OCI-LY7 (cell line): ENCODE measurements at regions not wholly inside any gene's neighbourhood (a gene's known extent, or its start where the extent isn't known, plus 50 kb on each side); places are given as distances from the start of the nearest gene placed in this dataset.
A peak's percentile ranks its signal among the peaks of the same experiment; 100 is the strongest.

ENCODE experiments used
- BruUV-seq: library from RNA; stranded (reverse); fragments of 400-500 nt; replicated peaks from 2 replicates; lab custom pipeline; 2021; lab: Mats Ljungman, UMichigan
- CTCF ChIA-PET: fragments of 300-600 bp; sonication (Branson Sonifier 250); formaldehyde crosslinking; loops from one replicate; lab custom pipeline; 2022; ENCODE audit warnings: antibody characterized with exemption; ENCODE audit not compliant: unreplicated experiment; lab: Charles Lee
- POLR2A ChIA-PET: fragments of 300-600 bp; sonication (Branson Sonifier 250); formaldehyde crosslinking; loops from one replicate; lab custom pipeline; 2022; ENCODE audit warnings: antibody characterized with exemption; lab: Charles Lee
- DNase-seq: peaks from one replicate; pipeline ENCODE4 v3.0.0-alpha.2; 2015; ENCODE audit warnings: low spot score
- H2AFZ ChIP-seq: fragments of 200-600 bp; sonication (generic), shearing (Covaris generic); 2 replicates; pipeline ENCODE4 v1.6.1; 2014; ENCODE audit warnings: mild to moderate bottlenecking, antibody characterized with exemption, low read length, moderate library complexity
- H3K27ac ChIP-seq: fragments of 200-600 bp; sonication (generic); 2 replicates; pipeline ENCODE4 v1.5.1; 2014; ENCODE audit warnings: mixed run types, low read depth, mild to moderate bottlenecking, moderate library complexity, low read length, inconsistent platforms; ENCODE audit not compliant: poor library complexity, severe bottlenecking
- H3K36me3 ChIP-seq: fragments of 200-600 bp; sonication (generic); 2 replicates; pipeline ENCODE4 v1.6.1; 2014; ENCODE audit warnings: mild to moderate bottlenecking, antibody characterized with exemption, low read length, moderate library complexity, mixed read lengths; ENCODE audit not compliant: insufficient read depth
- H3K4me1 ChIP-seq: fragments of 200-600 bp; sonication (generic); 2 replicates; pipeline ENCODE4 v1.5.1; 2014; ENCODE audit warnings: mild to moderate bottlenecking, low read length; ENCODE audit not compliant: insufficient read depth, poor library complexity, severe bottlenecking
- H3K4me2 ChIP-seq: fragments of 200-600 bp; sonication (generic); 2 replicates; pipeline ENCODE4 v1.6.1; 2014; ENCODE audit warnings: mild to moderate bottlenecking, low read length
- H3K4me3 ChIP-seq: fragments of 200-600 bp; sonication (generic); 2 replicates; pipeline ENCODE4 v1.5.1; 2014; ENCODE audit warnings: mild to moderate bottlenecking, low read depth, low read length; ENCODE audit not compliant: poor library complexity, severe bottlenecking
- H3K79me2 ChIP-seq: fragments of 200-600 bp; sonication (generic); 2 replicates; pipeline ENCODE4 v1.6.1; 2016; ENCODE audit warnings: low read depth, mild to moderate bottlenecking, low read length, moderate library complexity, mixed read lengths; ENCODE audit not compliant: insufficient read depth
- H3K9me2 ChIP-seq: fragments of 200-600 bp; sonication (generic); 2 replicates; pipeline ENCODE4 v1.6.1; 2016; ENCODE audit warnings: mild to moderate bottlenecking, low read length, mixed read lengths; ENCODE audit not compliant: insufficient read depth
- H3K9me3 ChIP-seq: fragments of 200-600 bp; sonication (generic); 2 replicates; pipeline ENCODE4 v1.6.1; 2014; ENCODE audit warnings: mild to moderate bottlenecking, mixed run types, low read length, mixed read lengths
- H4K20me1 ChIP-seq: fragments of 200-600 bp; sonication (generic); 2 replicates; pipeline ENCODE4 v1.6.1; 2014; ENCODE audit warnings: mild to moderate bottlenecking, antibody characterized with exemption, low read length, moderate library complexity, mixed read lengths; ENCODE audit not compliant: insufficient read depth
- EZH2phosphoT487 ChIP-seq: fragments of 200-600 bp; sonication (generic); IDR thresholded peaks from 2 replicates; pipeline ENCODE4 v1.6.1; 2018; ENCODE audit warnings: low read depth, borderline replicate concordance, mild to moderate bottlenecking, mixed run types, antibody characterized with exemption, low read length, moderate library complexity, mixed read lengths
- intact Hi-C: fragments of 100-400 bp; cut with micrococcal nuclease; formaldehyde crosslinking; loops from one replicate; pipeline ENCODE4 v1.10.0; 2022; ENCODE audit not compliant: unreplicated experiment
- TF ChIP-seq, protein P1 (sequence below): fragments of 200-600 bp; sonication (generic); conservative IDR thresholded peaks from 2 replicates; pipeline ENCODE4 v1.5.1; 2014; ENCODE audit warnings: mild to moderate bottlenecking, antibody characterized with exemption, low read length, moderate library complexity, mixed read lengths

- ChIA-PET CTCF (no interaction called here), POLR2A (interaction anchor here (0.5 to 1.5 kb wide), 6 partner anchors 12 to 476 kb away, joined by 4 to 6 read pairs (median 4); no protein-coding TSS in a partner anchor)
- no peaks in the 10 kb centered on the region for H3K36me3 ChIP-seq
- DNase-seq = no peak
- TF ChIP-seq, protein P1, sequence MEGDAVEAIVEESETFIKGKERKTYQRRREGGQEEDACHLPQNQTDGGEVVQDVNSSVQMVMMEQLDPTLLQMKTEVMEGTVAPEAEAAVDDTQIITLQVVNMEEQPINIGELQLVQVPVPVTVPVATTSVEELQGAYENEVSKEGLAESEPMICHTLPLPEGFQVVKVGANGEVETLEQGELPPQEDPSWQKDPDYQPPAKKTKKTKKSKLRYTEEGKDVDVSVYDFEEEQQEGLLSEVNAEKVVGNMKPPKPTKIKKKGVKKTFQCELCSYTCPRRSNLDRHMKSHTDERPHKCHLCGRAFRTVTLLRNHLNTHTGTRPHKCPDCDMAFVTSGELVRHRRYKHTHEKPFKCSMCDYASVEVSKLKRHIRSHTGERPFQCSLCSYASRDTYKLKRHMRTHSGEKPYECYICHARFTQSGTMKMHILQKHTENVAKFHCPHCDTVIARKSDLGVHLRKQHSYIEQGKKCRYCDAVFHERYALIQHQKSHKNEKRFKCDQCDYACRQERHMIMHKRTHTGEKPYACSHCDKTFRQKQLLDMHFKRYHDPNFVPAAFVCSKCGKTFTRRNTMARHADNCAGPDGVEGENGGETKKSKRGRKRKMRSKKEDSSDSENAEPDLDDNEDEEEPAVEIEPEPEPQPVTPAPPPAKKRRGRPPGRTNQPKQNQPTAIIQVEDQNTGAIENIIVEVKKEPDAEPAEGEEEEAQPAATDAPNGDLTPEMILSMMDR = no peak
- TF ChIP-seq EZH2phosphoT487 = no peak
- no peaks in the 10 kb centered on the region for H3K9me2 ChIP-seq
- H3K9me3 ChIP-seq = no peaks in the 10 kb centered on the region
- peaks cover 7% of the 10 kb centered on the region for H3K4me1 ChIP-seq
- H3K27ac ChIP-seq = no peak overlapping the region
- no peaks in the 10 kb centered on the region for H4K20me1 ChIP-seq
- intact Hi-C loops = no loop called here
- H3K79me2 ChIP-seq = no peaks in the 10 kb centered on the region
- no peak overlapping the region for H3K4me2 ChIP-seq
- no peak overlapping the region for H3K4me3 ChIP-seq
- H2AFZ ChIP-seq = no peak overlapping the region
- no TSS peak for BruUV-seq
Observed at GRCh38 chr5:19172926-19173470, 815.0 kb downstream of the CDH18 start.

DNA sequence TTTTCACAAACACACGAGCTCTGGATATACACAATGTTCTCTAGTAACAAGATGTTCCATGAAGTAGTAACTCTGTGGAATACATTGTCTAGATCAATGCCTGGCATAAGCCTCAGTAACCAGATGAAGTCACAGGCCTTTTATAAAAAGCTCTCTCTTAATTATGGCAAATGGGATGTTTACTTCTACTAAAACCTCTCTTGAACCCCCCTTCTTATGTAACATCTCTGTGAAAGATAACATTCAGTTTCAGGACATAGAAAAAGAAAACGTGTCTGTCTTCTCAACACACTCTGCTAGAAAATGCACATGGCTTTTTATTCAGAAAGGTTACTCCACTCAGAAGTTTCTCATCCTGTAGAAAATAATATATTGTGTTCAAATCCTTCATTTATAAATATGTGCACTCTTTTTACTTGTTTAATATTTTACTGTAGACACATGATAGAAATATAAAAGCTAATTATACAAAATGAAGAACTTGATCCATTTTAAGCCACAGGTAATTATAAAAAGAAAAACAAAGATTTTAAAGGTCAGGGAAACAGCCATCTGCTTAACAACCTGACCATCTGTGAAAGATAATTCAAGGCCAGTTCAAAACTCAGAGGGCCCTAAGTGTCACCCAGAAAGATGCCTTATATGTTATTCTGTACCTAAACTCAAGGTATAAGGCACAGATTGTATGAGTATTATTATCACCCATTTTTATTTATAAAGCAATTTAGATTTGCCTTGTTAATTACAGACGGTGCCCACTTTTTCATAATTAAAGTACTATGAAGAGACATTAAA, 812.0 kb downstream of the CDH18 start:
- no peaks in the 10 kb centered on the region for H3K9me2 ChIP-seq
- TF ChIP-seq EZH2phosphoT487 = no peak
- TF ChIP-seq, protein P1 = no peak
- H3K27ac ChIP-seq = no peak overlapping the region
- H2AFZ ChIP-seq = peak overlapping the region; percentile 81
- H3K4me3 ChIP-seq = no peak overlapping the region
- intact Hi-C loops = no loop called here
- POLR2A ChIA-PET = interaction anchor here (1.3 kb wide), 1 partner anchor 15 kb away, joined by 3 read pairs; no protein-coding TSS in a partner anchor
- no peaks in the 10 kb centered on the region for H3K9me3 ChIP-seq
- peaks cover 15% of the 10 kb centered on the region for H3K4me1 ChIP-seq
- no peaks in the 10 kb centered on the region for H4K20me1 ChIP-seq
- H3K79me2 ChIP-seq = no peaks in the 10 kb centered on the region
- CTCF ChIA-PET = no interaction called here
- no TSS peak for BruUV-seq
- no peak overlapping the region for H3K4me2 ChIP-seq
- no peaks in the 10 kb centered on the region for H3K36me3 ChIP-seq
- DNase-seq = no peak

GRCh38 chr5:19179571-19179970, 808.4 kb downstream of the CDH18 start:
- POLR2A ChIA-PET = interaction anchor here (0.6 to 1.6 kb wide), 12 partner anchors 15 to 691 kb away, joined by 3 to 5 read pairs (median 3); no protein-coding TSS in a partner anchor
- H3K36me3 ChIP-seq = no peaks in the 10 kb centered on the region

More at GRCh38 chr5:19179571-19179970, 808.4 kb downstream of the CDH18 start:
- CTCF ChIA-PET = no interaction called here
- H2AFZ ChIP-seq = peak overlapping the region; percentile 76; the same call in 1 of the 2 replicates
- no peaks in the 10 kb centered on the region for H3K9me3 ChIP-seq
- peak; percentile 5 for DNase-seq
- intact Hi-C loops = no loop called here
- no peaks in the 10 kb centered on the region for H3K9me2 ChIP-seq
- H3K27ac ChIP-seq = no peak overlapping the region
- H3K4me2 ChIP-seq = peak overlapping the region; percentile 10; the same call in 1 of the 2 replicates
- H4K20me1 ChIP-seq = no peaks in the 10 kb centered on the region
- TF ChIP-seq EZH2phosphoT487 = no peak
- TF ChIP-seq, protein P1 = no peak
- no peak overlapping the region for H3K4me3 ChIP-seq
- no peaks in the 10 kb centered on the region for H3K79me2 ChIP-seq
- BruUV-seq = no TSS peak
- H3K4me1 ChIP-seq = peaks cover 15% of the 10 kb centered on the region
